Activated T-helper 1 cell treated with anti-CD3 and anti-CD28 coated beads, Interleukin-12 subunit alpha, Interleukin-12 subunit beta, Interleukin-2, Interleukin-4 antibody, amounts not matched to agents 30 ng/mL and 10 ng/mL and 1 ng/mL, durations not matched to agents 14 hours and 24 hours and 36 hours (primary cell): ENCODE measurements at regions not wholly inside any gene's neighbourhood (a gene's known extent, or its start where the extent isn't known, plus 50 kb on each side); places are given as distances from the start of the nearest gene placed in this dataset.
"Not testable (repeated sequence)": the region's sequence is repeated elsewhere in the genome, so short reads cannot be mapped to it uniquely, and the experiment has no call there.

Experiments
- DNase-seq: peaks from one replicate; pipeline ENCODE4 v3.0.0; 2021; ENCODE audit warnings: low spot score
- H3K27ac Mint-ChIP-seq: one replicate; pipeline ENCODE4 v1.8.0; 2021; ENCODE audit warnings: mild to moderate bottlenecking, mixed read lengths
- H3K27me3 Mint-ChIP-seq: one replicate; pipeline ENCODE4 v1.8.0; 2022; ENCODE audit warnings: mild to moderate bottlenecking, moderate library complexity, mixed read lengths; ENCODE audit not compliant: insufficient read depth
- H3K36me3 Mint-ChIP-seq: one replicate; pipeline ENCODE4 v1.8.0; 2021; ENCODE audit warnings: low read depth, mixed read lengths
- H3K4me1 Mint-ChIP-seq: one replicate; pipeline ENCODE4 v1.8.0; 2021; ENCODE audit warnings: low read depth, mixed read lengths
- H3K4me3 Mint-ChIP-seq: one replicate; pipeline ENCODE4 v1.8.0; 2021; ENCODE audit warnings: mild to moderate bottlenecking, moderate library complexity, mixed read lengths
- H3K9me3 Mint-ChIP-seq: one replicate; pipeline ENCODE4 v1.8.0; 2021; ENCODE audit warnings: mixed read lengths
- intact Hi-C: fragments of 100-400 bp; cut with micrococcal nuclease; formaldehyde crosslinking; loops from one replicate; pipeline ENCODE4 v1.15.1; 2024

DNA sequence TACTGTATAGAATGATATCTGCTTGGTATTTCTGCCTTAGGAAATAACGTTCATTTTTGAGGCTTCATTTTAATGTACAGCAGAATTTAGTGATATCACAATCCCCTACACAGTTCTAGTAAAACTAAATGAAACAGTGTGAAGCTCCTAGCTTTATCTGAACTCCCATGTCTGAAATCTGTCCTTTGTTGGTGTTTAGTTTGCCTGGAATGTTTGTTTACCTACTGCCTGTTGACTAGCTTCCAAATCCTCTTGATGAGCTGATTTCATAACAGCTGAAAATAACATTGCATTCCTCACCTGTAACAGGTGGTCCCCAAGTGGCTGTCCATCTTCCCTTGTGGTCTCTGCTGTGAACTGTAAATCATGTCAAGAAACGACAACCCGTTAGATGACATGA is 629.1 kb downstream of the TTLL7 start:
- H3K27me3 Mint-ChIP-seq, H3K36me3 Mint-ChIP-seq, DNase-seq, H3K9me3 Mint-ChIP-seq, H3K4me3 Mint-ChIP-seq, H3K27ac Mint-ChIP-seq, H3K4me1 Mint-ChIP-seq, intact Hi-C loops: not testable (repeated sequence)

GRCh38 chr1:83365320-83365719 is 633.6 kb downstream of the TTLL7 start:
- H3K4me3 Mint-ChIP-seq, H3K27ac Mint-ChIP-seq, H3K27me3 Mint-ChIP-seq, DNase-seq, H3K4me1 Mint-ChIP-seq, intact Hi-C loops, H3K36me3 Mint-ChIP-seq, H3K9me3 Mint-ChIP-seq: not testable (repeated sequence)

- H3K9me3 Mint-ChIP-seq, intact Hi-C loops, H3K36me3 Mint-ChIP-seq, H3K4me3 Mint-ChIP-seq, DNase-seq, H3K4me1 Mint-ChIP-seq, H3K27ac Mint-ChIP-seq, H3K27me3 Mint-ChIP-seq: not testable (repeated sequence)
Observed at GRCh38 chr1:83345375-83345774, 653.6 kb downstream of the TTLL7 start.

DNA sequence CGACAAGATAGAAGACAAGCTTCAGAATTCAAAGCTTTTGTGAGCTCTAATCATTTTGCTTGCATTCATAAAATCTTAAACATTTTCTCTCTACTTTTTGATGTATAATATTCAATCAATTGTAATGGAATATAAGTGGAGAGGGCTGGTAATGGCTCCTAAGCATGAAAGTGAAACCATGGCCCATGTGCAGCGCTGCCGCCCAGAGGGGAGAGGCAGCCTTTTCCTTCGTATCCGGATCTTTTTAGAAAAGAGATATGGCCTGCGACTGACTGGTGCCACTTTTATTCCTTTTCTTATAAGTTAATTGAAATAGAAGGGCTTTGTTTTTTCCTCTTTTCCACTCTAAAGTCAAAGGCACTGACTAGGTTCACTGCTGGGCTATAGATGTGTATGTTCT is 655.2 kb downstream of the TTLL7 start:
- H3K27ac Mint-ChIP-seq, H3K27me3 Mint-ChIP-seq, intact Hi-C loops, H3K36me3 Mint-ChIP-seq, DNase-seq, H3K4me3 Mint-ChIP-seq, H3K9me3 Mint-ChIP-seq, H3K4me1 Mint-ChIP-seq: not testable (repeated sequence)

- H3K4me3 Mint-ChIP-seq, H3K4me1 Mint-ChIP-seq, H3K9me3 Mint-ChIP-seq, H3K27me3 Mint-ChIP-seq, DNase-seq, H3K36me3 Mint-ChIP-seq, H3K27ac Mint-ChIP-seq, intact Hi-C loops: not testable (repeated sequence)
Observed at GRCh38 chr1:83342995-83343394, 655.9 kb downstream of the TTLL7 start.

DNA sequence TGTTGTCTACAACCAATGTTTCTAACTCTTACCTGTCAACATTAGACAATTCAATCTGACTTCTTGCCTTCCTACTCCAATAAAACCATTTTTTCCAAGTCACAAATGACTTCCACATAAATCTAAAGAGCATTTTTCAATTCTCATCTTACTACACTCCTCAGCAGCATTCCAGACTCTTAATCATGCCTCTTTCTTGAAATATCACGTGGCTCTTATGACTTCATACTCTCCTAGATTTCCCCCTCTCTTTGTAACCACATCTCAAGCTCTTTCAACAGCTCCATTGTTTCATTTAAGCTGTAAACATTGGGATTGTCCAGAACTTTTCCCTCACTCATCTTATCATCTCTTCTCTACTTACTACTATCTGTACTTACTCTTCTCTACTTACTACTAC is 666.6 kb downstream of the TTLL7 start:
- H3K4me1 Mint-ChIP-seq, DNase-seq, H3K9me3 Mint-ChIP-seq, H3K4me3 Mint-ChIP-seq, H3K36me3 Mint-ChIP-seq, H3K27ac Mint-ChIP-seq, H3K27me3 Mint-ChIP-seq, intact Hi-C loops: not testable (repeated sequence)

DNA sequence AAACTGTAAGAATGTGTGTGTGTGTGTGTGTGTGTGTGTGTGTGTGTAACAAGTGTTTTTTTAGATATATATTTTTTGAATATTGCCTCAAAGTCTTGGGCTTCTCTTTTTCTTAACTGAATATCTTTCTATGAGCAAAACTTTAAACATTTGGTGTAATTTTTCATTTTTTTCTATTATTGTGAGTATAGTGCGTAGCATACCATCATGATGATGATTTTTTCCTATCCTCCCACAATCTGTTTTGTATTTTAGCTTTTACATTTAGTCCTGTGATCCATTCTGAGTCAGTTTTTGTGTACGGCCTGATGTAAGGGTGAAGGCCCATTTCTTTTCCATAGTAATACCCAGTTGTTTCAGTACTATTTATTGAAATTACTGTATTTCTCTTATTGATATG is 680.6 kb downstream of the TTLL7 start:
- H3K4me1 Mint-ChIP-seq: no peaks in the 10 kb centered on the region

DNA sequence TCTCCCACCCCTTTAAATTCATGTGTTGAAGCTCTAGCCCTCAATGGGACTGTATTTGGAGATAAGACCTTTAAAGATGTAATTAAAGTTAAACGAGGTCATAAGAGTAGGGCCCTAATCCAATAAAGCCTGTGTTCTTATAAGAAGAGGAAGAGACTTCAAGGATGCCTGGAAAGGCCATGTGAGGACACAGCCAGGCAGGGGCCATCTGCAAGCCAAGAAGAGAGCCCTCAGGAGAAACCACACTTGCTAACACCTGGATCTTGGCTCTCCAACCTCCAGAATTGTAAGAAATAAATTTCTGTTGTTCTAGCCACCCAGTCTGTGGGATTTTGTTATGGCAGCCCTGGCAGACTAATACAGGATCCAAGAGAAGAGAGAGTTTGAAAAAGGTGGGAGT is 683.5 kb downstream of the TTLL7 start:
- H3K9me3 Mint-ChIP-seq, H3K27me3 Mint-ChIP-seq, intact Hi-C loops, H3K4me3 Mint-ChIP-seq, H3K36me3 Mint-ChIP-seq, H3K27ac Mint-ChIP-seq, H3K4me1 Mint-ChIP-seq, DNase-seq: not testable (repeated sequence)

More for the DNA sequence above, 680.6 kb downstream of the TTLL7 start:
- Mint-ChIP-seq H3K4me3 (no peak overlapping the region), H3K27me3 (no peaks in the 10 kb centered on the region), H3K9me3 (no peaks in the 10 kb centered on the region), H3K36me3 (no peaks in the 10 kb centered on the region), H3K27ac (no peak overlapping the region)
- intact Hi-C loops: no loop called here
- DNase-seq: no peak

DNA sequence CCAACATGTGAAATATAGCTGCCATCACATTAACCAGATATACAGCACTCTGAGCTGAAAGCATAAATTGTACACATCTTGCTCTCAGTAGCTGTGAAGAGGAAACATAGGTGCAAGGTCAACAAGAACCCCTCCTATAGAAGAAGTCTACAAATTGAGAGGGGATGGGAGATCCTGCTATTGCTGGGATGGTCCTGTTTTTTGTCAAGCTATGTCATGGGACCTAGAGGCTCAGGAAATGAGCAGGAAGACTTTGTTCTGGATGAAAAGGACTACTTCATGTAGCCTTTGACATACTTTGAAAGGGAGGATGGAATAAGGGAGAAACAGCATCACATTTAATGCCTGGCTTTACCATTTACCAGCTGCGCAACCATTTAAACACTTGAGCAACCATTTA is 688.8 kb downstream of the TTLL7 start:
- H3K27ac Mint-ChIP-seq, H3K27me3 Mint-ChIP-seq, H3K9me3 Mint-ChIP-seq, H3K36me3 Mint-ChIP-seq, H3K4me3 Mint-ChIP-seq, H3K4me1 Mint-ChIP-seq, DNase-seq, intact Hi-C loops: not testable (repeated sequence)

GRCh38 chr1:83309035-83309434 is 689.9 kb downstream of the TTLL7 start:
- H3K4me3 Mint-ChIP-seq, H3K9me3 Mint-ChIP-seq, H3K36me3 Mint-ChIP-seq, intact Hi-C loops, H3K27me3 Mint-ChIP-seq, DNase-seq, H3K27ac Mint-ChIP-seq, H3K4me1 Mint-ChIP-seq: not testable (repeated sequence)

DNA sequence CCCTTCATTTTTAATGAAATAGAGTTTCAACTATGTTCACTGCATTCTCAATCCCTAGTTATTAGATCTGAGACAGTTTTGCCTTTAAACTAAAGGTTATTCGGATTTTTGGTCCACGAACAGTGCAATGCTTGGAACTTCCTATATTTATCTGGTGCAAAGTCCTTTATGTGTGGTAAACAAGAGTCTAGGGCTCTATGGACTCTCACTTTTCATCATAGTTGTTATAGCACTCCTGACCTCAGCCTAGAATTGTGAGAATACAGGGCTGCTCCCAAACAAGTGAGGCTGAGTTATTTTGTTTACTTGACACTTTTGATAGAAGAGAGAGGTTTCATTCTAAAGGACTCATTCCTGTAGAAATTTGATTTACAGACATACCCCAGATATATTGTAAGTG is 692.1 kb downstream of the TTLL7 start:
- H3K4me1 Mint-ChIP-seq, H3K36me3 Mint-ChIP-seq, DNase-seq, H3K27me3 Mint-ChIP-seq, H3K27ac Mint-ChIP-seq, H3K4me3 Mint-ChIP-seq, H3K9me3 Mint-ChIP-seq, intact Hi-C loops: not testable (repeated sequence)

DNA sequence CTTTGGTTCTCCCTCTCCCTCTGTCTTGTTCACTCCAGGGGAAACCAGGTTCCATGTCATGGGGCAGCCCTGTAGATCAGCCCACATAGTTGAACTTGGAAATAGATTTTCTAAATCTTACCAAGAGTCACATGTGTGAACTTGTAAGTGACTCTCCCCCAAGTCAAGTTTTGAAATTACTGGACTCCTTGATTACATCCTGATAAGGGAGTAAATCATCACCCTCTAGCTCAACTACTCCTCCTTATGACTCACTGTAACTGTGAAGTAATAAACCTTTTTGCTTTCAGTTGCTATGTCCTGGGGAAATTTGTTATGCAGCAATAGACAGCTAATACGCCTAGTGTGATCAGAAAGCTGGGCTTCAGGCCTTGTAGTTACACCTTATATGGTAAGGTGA is 703.3 kb downstream of the TTLL7 start:
- H3K9me3 Mint-ChIP-seq: peaks cover 22% of the 10 kb centered on the region
- H3K27me3 Mint-ChIP-seq, DNase-seq, intact Hi-C loops, H3K27ac Mint-ChIP-seq, H3K36me3 Mint-ChIP-seq, H3K4me1 Mint-ChIP-seq, H3K4me3 Mint-ChIP-seq: not testable (repeated sequence)

DNA sequence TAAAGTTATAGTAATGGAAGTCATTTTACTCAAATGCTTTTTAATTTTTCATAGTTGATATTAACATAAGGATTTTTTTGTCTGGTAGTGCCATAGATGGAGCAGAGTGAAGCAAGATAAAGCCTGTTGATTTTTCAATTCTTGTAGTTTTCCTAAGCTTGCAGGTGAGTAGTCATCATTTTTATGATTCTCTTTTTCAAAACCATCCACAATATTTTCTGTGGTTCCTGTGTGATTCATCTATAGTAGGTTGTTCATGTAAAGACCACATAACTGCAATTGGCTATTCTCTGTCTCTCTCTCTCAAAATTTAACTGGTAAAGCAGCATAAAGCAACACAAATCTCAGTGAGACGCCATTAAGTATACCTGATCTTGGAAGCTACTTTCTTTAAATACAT is 711.5 kb downstream of the TTLL7 start:
- H3K9me3 Mint-ChIP-seq, H3K4me1 Mint-ChIP-seq, H3K27me3 Mint-ChIP-seq, H3K4me3 Mint-ChIP-seq, intact Hi-C loops, H3K36me3 Mint-ChIP-seq, H3K27ac Mint-ChIP-seq, DNase-seq: not testable (repeated sequence)

GRCh38 chr1:83274656-83275055 is 724.3 kb downstream of the TTLL7 start:
- DNase-seq, H3K36me3 Mint-ChIP-seq, H3K27me3 Mint-ChIP-seq, intact Hi-C loops, H3K4me3 Mint-ChIP-seq, H3K4me1 Mint-ChIP-seq, H3K9me3 Mint-ChIP-seq, H3K27ac Mint-ChIP-seq: not testable (repeated sequence)
